ENCODE measurements at regions not wholly inside any gene's neighbourhood (a gene's known extent, or its start where the extent isn't known, plus 50 kb on each side); places are given as distances from the start of the nearest gene placed in this dataset.

- WGBS (ENCODE audit: insufficient coverage, low coverage, missing lambda C conversion rate) = 3% methylated on average over 8 of the region's 8 CpGs
- DNase-seq (ENCODE audit: extremely low read depth in 1 of 4, low spot score in 3 of 4) (peak; percentile 73 to 88 (median 74)), ATAC-seq (peak; percentile 72), FAIRE-seq (peak; percentile 85)
- POLR2A ChIA-PET = interaction anchor here (0.6 to 3.5 kb wide), 13 partner anchors 8 to 747 kb away, joined by 3 to 24 read pairs (median 4); partner anchors contain the start of gene CCNB1
- Histone ChIP-seq H2AFZ (ENCODE audit: low read depth, low read length) (peak overlapping the region; percentile 45), H3K9me3 (replicated peaks; ENCODE audit: control insufficient read depth, insufficient read depth, low read depth, low read length) (no peaks in the 10 kb centered on the region), H3K4me3 (no peak overlapping the region), H3K27me3 (ENCODE audit: control insufficient read depth in 2 of 2, insufficient read depth in 2 of 2, low read length in 2 of 2) (no peaks in the 10 kb centered on the region), H3K36me3 (ENCODE audit: control insufficient read depth, insufficient read depth, low read length) (no peaks in the 10 kb centered on the region), H3K9ac (ENCODE audit: insufficient read depth in 1 of 2, low read depth in 2 of 2, low read length in 2 of 2) (peak overlapping the region; percentile 69 to 80; a peak in 3 of 4 replicates), H3K27ac (ENCODE audit: extremely low read depth, low read depth, low read length) (peak overlapping the region; percentile 90), H3K4me2 (ENCODE audit: insufficient read depth, low read length) (peak overlapping the region; percentile 54), H3K79me2 (ENCODE audit: control insufficient read depth, insufficient read depth, low read length) (no peaks in the 10 kb centered on the region), H3K9me1 (ENCODE audit: control insufficient read depth, insufficient read depth, low read length) (no peaks in the 10 kb centered on the region), H4K20me1 (replicated peaks; ENCODE audit: control insufficient read depth, insufficient read depth, low read length) (no peaks in the 10 kb centered on the region), H3K4me1 (replicated peaks in 1 of 2; ENCODE audit: control insufficient read depth in 2 of 2, insufficient read depth in 2 of 2, low read length in 2 of 2) (peaks cover 41 to 82% of the 10 kb centered on the region in 2 experiments)
- TSS peak; percentile 70 for BruUV-seq (replicated peaks)
- CTCF ChIA-PET (ENCODE audit: low intra/inter-chr PET ratio) = no interaction called here
- intact Hi-C loops (cut with micrococcal nuclease) (loop anchor here (1.0 kb wide), 1 partner anchor 40 kb away; no protein-coding TSS in a partner anchor), in situ Hi-C loops (cut with MboI) (no loop called here)
- TF ChIP-seq ZBTB9 (CRISPR knock-in tag; IDR thresholded peaks at IDR 0.05) = 0 out of 2 replicates have a peak, but pooled peaks have one; percentile 32
- peak; percentile 52 for TF ChIP-seq BACH1 (tag; IDR thresholded peaks at IDR 0.05)
- no peak for TF ChIP-seq ZNF740 (CRISPR knock-in tag; IDR thresholded peaks at IDR 0.05)
- TF ChIP-seq ZNF740 (tag; IDR thresholded peaks at IDR 0.05) = peak in 1 of 2 experiments; percentile 62; a peak in 2 of 4 replicates
- TF ChIP-seq ZNF311 (CRISPR knock-in tag; IDR thresholded peaks at IDR 0.05) = peak; percentile 71
- no peak for TF ChIP-seq ZNF143 (CRISPR knock-in tag; IDR thresholded peaks at IDR 0.05)
- TF ChIP-seq KLF10 (CRISPR knock-in tag; IDR thresholded peaks at IDR 0.05) = no peak
- no peak for TF ChIP-seq MAX (CRISPR knock-in tag; IDR thresholded peaks at IDR 0.05)
- peak; percentile 74; the same call in 1 of the 2 replicates for TF ChIP-seq NR4A1 (CRISPR knock-in tag; IDR thresholded peaks at IDR 0.05)
- TF ChIP-seq NR4A1 (tag; IDR thresholded peaks at IDR 0.05) = peak; percentile 93
- no peak for TF ChIP-seq ZNF224 (CRISPR knock-in tag; IDR thresholded peaks at IDR 0.05)
- TF ChIP-seq PBX2 (CRISPR knock-in tag; IDR thresholded peaks at IDR 0.05; ENCODE audit: low read depth) = no peak
- 0 out of 2 replicates have a peak, but pooled peaks have one; percentile 26 for TF ChIP-seq PBX2 (tag; conservative IDR thresholded peaks at IDR 0.05; ENCODE audit: low read depth)
Observed at GRCh38 chr5:68419637-68420452, 204.3 kb downstream of the PIK3R1 start.

Measured in K562 (cell line).